ENCODE measurements at regions not wholly inside any gene's neighbourhood (a gene's known extent, or its start where the extent isn't known, plus 50 kb on each side); places are given as distances from the start of the nearest gene placed in this dataset.

GRCh38 chr2:5229574-5229973 is 462.6 kb upstream of the SOX11 start:
- no peak for DNase-seq (ENCODE audit: low spot score)
- TF ChIP-seq CTCF (IDR thresholded peaks at IDR 0.05; ENCODE audit: extremely low read depth, insufficient read depth, missing control alignments), result no peak
- in situ Hi-C loops (cut with MboI; ENCODE audit: low pct_unique_long_range_greater_than_20kb, low sequenced_read_pairs, unreplicated experiment), result no loop called here

- DNase-seq (ENCODE audit: low spot score), result no peak
- no peak for TF ChIP-seq CTCF (IDR thresholded peaks at IDR 0.05; ENCODE audit: extremely low read depth, insufficient read depth, missing control alignments)
- in situ Hi-C loops (cut with MboI; ENCODE audit: low pct_unique_long_range_greater_than_20kb, low sequenced_read_pairs, unreplicated experiment), result no loop called here
Measured at GRCh38 chr2:5230444-5230843, 461.7 kb upstream of the SOX11 start.

- no peak for TF ChIP-seq CTCF (IDR thresholded peaks at IDR 0.05; ENCODE audit: extremely low read depth, insufficient read depth, missing control alignments)
- in situ Hi-C loops (cut with MboI; ENCODE audit: low pct_unique_long_range_greater_than_20kb, low sequenced_read_pairs, unreplicated experiment), result no loop called here
Measured at GRCh38 chr2:5230855-5231254, 461.3 kb upstream of the SOX11 start.

GRCh38 chr2:5231287-5231686 is 460.9 kb upstream of the SOX11 start:
- in situ Hi-C loops (cut with MboI; ENCODE audit: low pct_unique_long_range_greater_than_20kb, low sequenced_read_pairs, unreplicated experiment), result no loop called here
- TF ChIP-seq CTCF (IDR thresholded peaks at IDR 0.05; ENCODE audit: extremely low read depth, insufficient read depth, missing control alignments), result no peak
- DNase-seq (ENCODE audit: low spot score), result no peak

More at GRCh38 chr2:5230855-5231254, 461.3 kb upstream of the SOX11 start:
- no peak for DNase-seq (ENCODE audit: low spot score)

GRCh38 chr2:5234563-5234962 is 457.6 kb upstream of the SOX11 start:
- in situ Hi-C loops (cut with MboI; ENCODE audit: low pct_unique_long_range_greater_than_20kb, low sequenced_read_pairs, unreplicated experiment), result no loop called here
- TF ChIP-seq CTCF (IDR thresholded peaks at IDR 0.05; ENCODE audit: extremely low read depth, insufficient read depth, missing control alignments), result no peak
- no peak for DNase-seq (ENCODE audit: low spot score)

- TF ChIP-seq CTCF (IDR thresholded peaks at IDR 0.05; ENCODE audit: extremely low read depth, insufficient read depth, missing control alignments), result no peak
- in situ Hi-C loops (cut with MboI; ENCODE audit: low pct_unique_long_range_greater_than_20kb, low sequenced_read_pairs, unreplicated experiment), result no loop called here
- no peak for DNase-seq (ENCODE audit: low spot score)
Measured at GRCh38 chr2:5235701-5236100, 456.5 kb upstream of the SOX11 start.

GRCh38 chr2:5236249-5236648 is 455.9 kb upstream of the SOX11 start:
- in situ Hi-C loops (cut with MboI; ENCODE audit: low pct_unique_long_range_greater_than_20kb, low sequenced_read_pairs, unreplicated experiment), result no loop called here
- no peak for TF ChIP-seq CTCF (IDR thresholded peaks at IDR 0.05; ENCODE audit: extremely low read depth, insufficient read depth, missing control alignments)
- no peak for DNase-seq (ENCODE audit: low spot score)
